ENCODE measurements at regions not wholly inside any gene's neighbourhood (a gene's known extent, or its start where the extent isn't known, plus 50 kb on each side); places are given as distances from the start of the nearest gene placed in this dataset.
A peak's percentile ranks its signal among the peaks of the same experiment; 100 is the strongest.

GRCh38 chr13:22062478-22063205 is 391.8 kb downstream of the FGF9 start:
- Mint-ChIP-seq H3K4me3 (peak overlapping the region; percentile 77), H3K9me3 (peaks cover 12% of the 10 kb centered on the region), H3K36me3 (ENCODE audit: low read depth) (peaks cover 25% of the 10 kb centered on the region), H3K4me1 (peaks cover 74% of the 10 kb centered on the region), H3K27me3 (no peaks in the 10 kb centered on the region), H3K27ac (peak overlapping the region; percentile 89)
- ATAC-seq = peak; percentile 27
- no peak for DNase-seq

GRCh38 chr13:22063416-22064124 is 392.7 kb downstream of the FGF9 start:
- Mint-ChIP-seq H3K4me1 (peaks cover 84% of the 10 kb centered on the region), H3K27me3 (no peaks in the 10 kb centered on the region), H3K36me3 (ENCODE audit: low read depth) (peaks cover 27% of the 10 kb centered on the region), H3K9me3 (peaks cover 11% of the 10 kb centered on the region), H3K4me3 (peak overlapping the region; percentile 10), H3K27ac (peak overlapping the region; percentile 48)
- no peak for ATAC-seq
- DNase-seq = no peak

- Mint-ChIP-seq H3K27ac (peak overlapping the region; percentile 69), H3K36me3 (ENCODE audit: low read depth) (peaks cover 27% of the 10 kb centered on the region), H3K27me3 (no peaks in the 10 kb centered on the region), H3K4me1 (peaks cover 75% of the 10 kb centered on the region), H3K9me3 (peaks cover 8% of the 10 kb centered on the region), H3K4me3 (no peak overlapping the region)
- ATAC-seq = peak; percentile 18
- no peak for DNase-seq
Observed at GRCh38 chr13:22064854-22065620, 394.2 kb downstream of the FGF9 start.

- DNase-seq = no peak
- Mint-ChIP-seq H3K36me3 (ENCODE audit: low read depth) (peaks cover 6% of the 10 kb centered on the region), H3K9me3 (peaks cover 6% of the 10 kb centered on the region), H3K4me1 (peaks cover 70% of the 10 kb centered on the region), H3K27me3 (no peaks in the 10 kb centered on the region), H3K27ac (peak overlapping the region; percentile 85), H3K4me3 (peak overlapping the region; percentile 35)
- ATAC-seq = peak; percentile 12
Observed at GRCh38 chr13:22073718-22074117, 402.8 kb downstream of the FGF9 start.

GRCh38 chr13:22074403-22074802 is 403.5 kb downstream of the FGF9 start:
- Mint-ChIP-seq H3K27me3 (no peaks in the 10 kb centered on the region), H3K4me3 (peak overlapping the region; percentile 35), H3K36me3 (ENCODE audit: low read depth) (peaks cover 12% of the 10 kb centered on the region), H3K9me3 (peaks cover 11% of the 10 kb centered on the region), H3K27ac (peak overlapping the region; percentile 85), H3K4me1 (peaks cover 72% of the 10 kb centered on the region)
- ATAC-seq (peak; percentile 73), DNase-seq (no peak)

- Mint-ChIP-seq H3K4me1 (peaks cover 69% of the 10 kb centered on the region), H3K27ac (peak overlapping the region; percentile 91), H3K27me3 (no peaks in the 10 kb centered on the region), H3K9me3 (peaks cover 12% of the 10 kb centered on the region), H3K4me3 (no peak overlapping the region), H3K36me3 (ENCODE audit: low read depth) (peaks cover 13% of the 10 kb centered on the region)
- ATAC-seq (peak; percentile 30), DNase-seq (no peak)
Observed at GRCh38 chr13:22076658-22077057, 405.8 kb downstream of the FGF9 start.

GRCh38 chr13:22077205-22077683 is 406.4 kb downstream of the FGF9 start:
- Mint-ChIP-seq H3K27ac (peak overlapping the region; percentile 91), H3K4me1 (peaks cover 68% of the 10 kb centered on the region), H3K9me3 (peaks cover 12% of the 10 kb centered on the region), H3K4me3 (peak overlapping the region; percentile 43), H3K36me3 (ENCODE audit: low read depth) (peaks cover 13% of the 10 kb centered on the region), H3K27me3 (no peaks in the 10 kb centered on the region)
- peak; percentile 53 for ATAC-seq
- no peak for DNase-seq

- H3K4me1 Mint-ChIP-seq = peaks cover 68% of the 10 kb centered on the region
- H3K4me3 Mint-ChIP-seq = peak overlapping the region; percentile 43
- H3K36me3 Mint-ChIP-seq (ENCODE audit: low read depth) = peaks cover 13% of the 10 kb centered on the region
- peaks cover 12% of the 10 kb centered on the region for H3K9me3 Mint-ChIP-seq
- no peaks in the 10 kb centered on the region for H3K27me3 Mint-ChIP-seq
- DNase-seq = no peak
- peak overlapping the region; percentile 91 for H3K27ac Mint-ChIP-seq
- peak; percentile 35 for ATAC-seq
Observed at GRCh38 chr13:22077764-22078163, 406.9 kb downstream of the FGF9 start.

- Mint-ChIP-seq H3K4me3 (no peak overlapping the region), H3K27me3 (no peaks in the 10 kb centered on the region), H3K27ac (no peak overlapping the region), H3K4me1 (peaks cover 55% of the 10 kb centered on the region), H3K36me3 (ENCODE audit: low read depth) (peaks cover 10% of the 10 kb centered on the region), H3K9me3 (peaks cover 12% of the 10 kb centered on the region)
- no peak for DNase-seq
- ATAC-seq = no peak
Observed at GRCh38 chr13:22079961-22080360, 409.1 kb downstream of the FGF9 start.

- no peak overlapping the region for H3K4me3 Mint-ChIP-seq
- ATAC-seq (no peak), DNase-seq (no peak)
- H3K36me3 Mint-ChIP-seq (ENCODE audit: low read depth) = peaks cover 10% of the 10 kb centered on the region
- H3K27ac Mint-ChIP-seq = no peak overlapping the region
- peaks cover 12% of the 10 kb centered on the region for H3K9me3 Mint-ChIP-seq
- peaks cover 48% of the 10 kb centered on the region for H3K4me1 Mint-ChIP-seq
- no peaks in the 10 kb centered on the region for H3K27me3 Mint-ChIP-seq
Observed at GRCh38 chr13:22080832-22081231, 410.0 kb downstream of the FGF9 start.

- Mint-ChIP-seq H3K27ac (no peak overlapping the region), H3K36me3 (ENCODE audit: low read depth) (peaks cover 10% of the 10 kb centered on the region), H3K4me1 (peaks cover 42% of the 10 kb centered on the region), H3K27me3 (no peaks in the 10 kb centered on the region), H3K9me3 (peaks cover 12% of the 10 kb centered on the region), H3K4me3 (no peak overlapping the region)
- ATAC-seq (no peak), DNase-seq (no peak)
Observed at GRCh38 chr13:22081430-22081829, 410.6 kb downstream of the FGF9 start.

- H3K27ac Mint-ChIP-seq = no peak overlapping the region
Observed at GRCh38 chr13:22082030-22082429, 411.2 kb downstream of the FGF9 start.

GRCh38 chr13:22082437-22083100 is 411.7 kb downstream of the FGF9 start:
- Mint-ChIP-seq H3K36me3 (ENCODE audit: low read depth) (peaks cover 8% of the 10 kb centered on the region), H3K4me3 (no peak overlapping the region), H3K9me3 (peaks cover 12% of the 10 kb centered on the region), H3K27ac (no peak overlapping the region), H3K27me3 (no peaks in the 10 kb centered on the region), H3K4me1 (peaks cover 31% of the 10 kb centered on the region)
- ATAC-seq (no peak), DNase-seq (no peak)

More at GRCh38 chr13:22082030-22082429, 411.2 kb downstream of the FGF9 start:
- no peak for ATAC-seq
- Mint-ChIP-seq H3K9me3 (peaks cover 12% of the 10 kb centered on the region), H3K4me1 (peaks cover 36% of the 10 kb centered on the region), H3K36me3 (ENCODE audit: low read depth) (peaks cover 8% of the 10 kb centered on the region), H3K27me3 (no peaks in the 10 kb centered on the region), H3K4me3 (no peak overlapping the region)
- DNase-seq = no peak

GRCh38 chr13:22085001-22085400 is 414.1 kb downstream of the FGF9 start:
- H3K4me1 Mint-ChIP-seq = peaks cover 18% of the 10 kb centered on the region
- ATAC-seq = no peak

More at GRCh38 chr13:22085001-22085400, 414.1 kb downstream of the FGF9 start:
- Mint-ChIP-seq H3K27me3 (no peaks in the 10 kb centered on the region), H3K27ac (no peak overlapping the region), H3K4me3 (no peak overlapping the region), H3K9me3 (no peaks in the 10 kb centered on the region), H3K36me3 (ENCODE audit: low read depth) (no peaks in the 10 kb centered on the region)
- DNase-seq = no peak

Data from activated naive CD8-positive, alpha-beta T cell treated with anti-CD3 and anti-CD28 coated beads, Interleukin-2, amount 50 U/mL, for 24 hours (primary cell).